Ishikawa (cell line): ENCODE measurements at regions not wholly inside any gene's neighbourhood (a gene's known extent, or its start where the extent isn't known, plus 50 kb on each side); places are given as distances from the start of the nearest gene placed in this dataset.

Source experiments
- CEBPB ChIP-seq: IDR thresholded peaks from 2 replicates; pipeline ENCODE4 v1.6.1; 2012
- CREB1 ChIP-seq: IDR thresholded peaks from 2 replicates; pipeline ENCODE4 v1.6.1; 2012; ENCODE audit warnings: low read depth
- EGR1 ChIP-seq: IDR thresholded peaks from 2 replicates; pipeline ENCODE4 v1.6.1; 2012
- EP300 ChIP-seq: IDR thresholded peaks from 2 replicates; pipeline ENCODE4 v1.6.1; 2012; ENCODE audit warnings: borderline replicate concordance
- FOXM1 ChIP-seq: IDR thresholded peaks from 2 replicates; pipeline ENCODE4 v1.6.1; 2012; ENCODE audit warnings: low read depth, borderline replicate concordance
- MAX ChIP-seq: IDR thresholded peaks from 2 replicates; pipeline ENCODE4 v1.6.1; 2012
- NFIC ChIP-seq: IDR thresholded peaks from 2 replicates; pipeline ENCODE4 v1.6.1; 2012
- RAD21 ChIP-seq: IDR thresholded peaks from 2 replicates; pipeline ENCODE4 v1.6.1; 2012; ENCODE audit warnings: low read depth
- REST ChIP-seq: IDR thresholded peaks from 2 replicates; pipeline ENCODE4 v1.6.1; 2012; ENCODE audit warnings: low read depth, mild to moderate bottlenecking
- TAF1 ChIP-seq: IDR thresholded peaks from 2 replicates; pipeline ENCODE4 v1.6.1; 2012; ENCODE audit warnings: low read depth, mild to moderate bottlenecking
- TCF12 ChIP-seq: IDR thresholded peaks from 2 replicates; pipeline ENCODE4 v1.6.1; 2012; ENCODE audit warnings: low read depth
- TEAD4 ChIP-seq: IDR thresholded peaks from 2 replicates; pipeline ENCODE4 v1.6.1; 2012
- USF1 ChIP-seq: IDR thresholded peaks from 2 replicates; pipeline ENCODE4 v1.6.1; 2012
- YY1 ChIP-seq: IDR thresholded peaks from 2 replicates; pipeline ENCODE4 v1.6.1; 2012; ENCODE audit warnings: low read depth
- ZBTB7A ChIP-seq: IDR thresholded peaks from 2 replicates; pipeline ENCODE4 v1.6.1; 2012; ENCODE audit warnings: low read depth

GRCh38 chr19:23509686-23510450, 114.6 kb upstream of the ZNF91 start:
- TF ChIP-seq TCF12 (no peak), YY1 (no peak), EP300 (no peak), USF1 (no peak), MAX (no peak), CEBPB (no peak), FOXM1 (no peak), EGR1 (no peak), NFIC (no peak), TEAD4 (no peak), REST (no peak), RAD21 (no peak), TAF1 (no peak), ZBTB7A (no peak)

GRCh38 chr19:23507446-23507845, 112.2 kb upstream of the ZNF91 start:
- TF ChIP-seq REST (no peak), TCF12 (no peak), CEBPB (no peak), MAX (no peak), CREB1 (no peak), FOXM1 (no peak), RAD21 (no peak), USF1 (no peak), ZBTB7A (no peak), YY1 (no peak)

- TF ChIP-seq MAX (no peak), REST (no peak), ZBTB7A (no peak), TAF1 (no peak), TCF12 (no peak), EGR1 (no peak), NFIC (no peak), RAD21 (no peak), CEBPB (no peak), CREB1 (no peak), EP300 (no peak), YY1 (no peak), USF1 (no peak), TEAD4 (no peak), FOXM1 (no peak)
Measured at GRCh38 chr19:23505738-23506137, 110.5 kb upstream of the ZNF91 start.

GRCh38 chr19:23482829-23483228, 87.6 kb upstream of the ZNF91 start:
- no peak for TF ChIP-seq TAF1
- TF ChIP-seq NFIC: no peak
- TF ChIP-seq YY1: no peak
- no peak for TF ChIP-seq TEAD4
